ENCODE measurements at regions not wholly inside any gene's neighbourhood (a gene's known extent, or its start where the extent isn't known, plus 50 kb on each side); places are given as distances from the start of the nearest gene placed in this dataset.

- no peak for DNase-seq (ENCODE audit: low read depth)
Measured at GRCh38 chr16:55943267-55943666, 68.1 kb upstream of the CES5A start.

GRCh38 chr16:55942821-55943220 is 67.6 kb upstream of the CES5A start:
- DNase-seq (ENCODE audit: low read depth), result no peak

- DNase-seq (ENCODE audit: low read depth), result no peak
Measured at GRCh38 chr16:55941552-55941951, 66.4 kb upstream of the CES5A start.

- no peak for DNase-seq (ENCODE audit: low read depth)
Measured at GRCh38 chr16:55938126-55938525, 63.0 kb upstream of the CES5A start.

GRCh38 chr16:55933038-55933437 is 57.9 kb upstream of the CES5A start:
- DNase-seq (ENCODE audit: low read depth), result no peak

- no peak for DNase-seq (ENCODE audit: low read depth)
Measured at GRCh38 chr16:55930036-55930435, 54.9 kb upstream of the CES5A start.

- DNase-seq (ENCODE audit: low read depth), result no peak
Measured at GRCh38 chr16:55929181-55929580, 54.0 kb upstream of the CES5A start.

GRCh38 chr16:55925242-55925641 is 50.1 kb upstream of the CES5A start:
- no peak for DNase-seq (ENCODE audit: low read depth)
